ENCODE measurements at regions not wholly inside any gene's neighbourhood (a gene's known extent, or its start where the extent isn't known, plus 50 kb on each side); places are given as distances from the start of the nearest gene placed in this dataset.

DNA sequence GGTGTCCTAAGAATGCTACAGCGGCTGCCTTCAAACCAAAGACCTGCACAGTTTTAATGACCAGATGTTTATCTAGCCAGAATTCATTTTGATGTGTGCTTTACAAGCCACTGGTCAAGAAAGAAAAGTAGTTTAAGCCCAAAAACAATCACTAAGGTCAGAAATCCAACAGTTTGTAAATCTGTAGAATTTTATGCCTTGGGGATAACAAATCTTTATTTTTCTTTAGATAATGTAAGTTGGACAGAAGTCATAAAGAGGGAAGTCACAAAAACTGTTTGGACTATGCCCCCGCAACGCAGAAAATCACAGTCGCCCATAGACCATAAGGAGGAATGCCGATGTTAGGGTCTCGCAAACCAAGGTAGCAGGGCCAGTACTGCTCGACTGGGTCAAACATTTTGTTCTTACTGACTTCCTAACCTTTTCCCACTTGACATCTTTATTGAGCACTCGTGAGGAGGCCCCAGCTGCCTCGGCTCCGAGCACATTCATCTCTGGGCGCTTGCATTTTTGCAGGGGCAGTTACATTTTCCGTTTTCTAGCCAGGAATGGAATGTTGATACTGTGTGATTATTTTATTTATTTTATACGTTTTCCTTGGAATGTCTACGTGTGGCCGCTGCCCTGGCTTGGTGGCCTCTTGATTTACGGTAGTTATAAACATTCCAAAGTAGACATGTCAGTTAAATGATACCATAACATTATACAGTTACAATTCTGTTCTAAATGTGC lies 56.7 kb upstream of the APCDD1L start:
- no peak overlapping the region for H4K12ac ChIP-seq (ENCODE audit: low read depth, low read length)
- no peak overlapping the region for H3K9ac ChIP-seq (ENCODE audit: low read length)
- no peak overlapping the region for H3K4me3 ChIP-seq (ENCODE audit: low read depth, low read length)
- H3K36me3 ChIP-seq (ENCODE audit: control insufficient read depth in 1 of 2, insufficient read depth in 2 of 2, low read length in 2 of 2) = no peaks in the 10 kb centered on the region
- peak overlapping the region; percentile 42 for H3K4me2 ChIP-seq (ENCODE audit: low read length)
- H3K79me2 ChIP-seq (ENCODE audit: control insufficient read depth, insufficient read depth, low read length, poor library complexity) = no peaks in the 10 kb centered on the region
- no peak for DNase-seq
- no peak overlapping the region for H3K18ac ChIP-seq (ENCODE audit: low read length)
- peak overlapping the region; percentile 37 for H2BK120ac ChIP-seq (ENCODE audit: insufficient read depth, low read length, poor library complexity)
- H3K27ac ChIP-seq (ENCODE audit: low read depth, low read length) = peak overlapping the region; percentile 81
- H2BK12ac ChIP-seq (ENCODE audit: low read length) = no peak overlapping the region
- peaks cover 4% of the 10 kb centered on the region for H3K27me3 ChIP-seq (ENCODE audit: insufficient read depth, low read length)
- no CpG with 5 or more reads among the region's 16 CpGs for WGBS (ENCODE audit: extremely low coverage, insufficient coverage, insufficient read length)
- H2BK5ac ChIP-seq (ENCODE audit: low read depth, low read length, poor library complexity) = peak overlapping the region; percentile 42
- no peak overlapping the region for H2AFZ ChIP-seq (ENCODE audit: insufficient read depth, low read length, poor library complexity)
- no peaks in the 10 kb centered on the region for H3K9me3 ChIP-seq (ENCODE audit: insufficient read depth, low read depth, low read length)
- peaks cover 8% of the 10 kb centered on the region for H3K79me1 ChIP-seq (ENCODE audit: low read length)
- H3K4ac ChIP-seq (ENCODE audit: low read depth, low read length) = no peak overlapping the region
- peak overlapping the region; percentile 46 for H4K91ac ChIP-seq (ENCODE audit: low read depth, low read length)
- no peak overlapping the region for H2AK5ac ChIP-seq (ENCODE audit: low read length)
- peaks cover 12 to 21% of the 10 kb centered on the region in 2 experiments for H3K4me1 ChIP-seq (ENCODE audit: control insufficient read depth in 1 of 2, insufficient read depth in 2 of 2, low read length in 2 of 2)
- H3K14ac ChIP-seq (ENCODE audit: low read length) = peak overlapping the region; percentile 39
- no peak overlapping the region for H4K8ac ChIP-seq (ENCODE audit: low read depth, low read length)
- H3K23ac ChIP-seq (ENCODE audit: low read length) = no peak overlapping the region

DNA sequence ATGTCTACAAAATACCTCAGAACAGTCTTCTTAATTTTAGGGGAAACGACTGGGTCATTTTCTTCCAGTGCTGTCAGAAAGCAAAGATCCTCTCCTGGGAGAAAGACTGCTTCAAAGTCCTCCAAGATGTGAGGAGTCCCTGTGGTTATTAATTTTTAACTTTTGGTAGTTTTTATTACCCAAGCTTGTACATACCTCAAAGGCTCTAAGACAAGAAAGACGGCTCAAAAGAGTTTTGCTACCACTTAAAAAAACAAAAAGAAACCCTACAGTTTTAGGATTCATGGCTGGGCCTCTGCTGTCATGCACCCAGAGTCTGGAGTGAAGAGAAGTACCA lies 56.1 kb upstream of the APCDD1L start:
- H3K14ac ChIP-seq (ENCODE audit: low read length) = no peak overlapping the region
- H3K4ac ChIP-seq (ENCODE audit: low read depth, low read length) = no peak overlapping the region
- no peak overlapping the region for H4K91ac ChIP-seq (ENCODE audit: low read depth, low read length)
- no peak overlapping the region for H2BK5ac ChIP-seq (ENCODE audit: low read depth, low read length, poor library complexity)
- H3K18ac ChIP-seq (ENCODE audit: low read length) = no peak overlapping the region
- H2AFZ ChIP-seq (ENCODE audit: insufficient read depth, low read length, poor library complexity) = no peak overlapping the region
- no peak overlapping the region for H3K9ac ChIP-seq (ENCODE audit: low read length)
- no peak overlapping the region for H2AK5ac ChIP-seq (ENCODE audit: low read length)
- no peaks in the 10 kb centered on the region for H3K9me3 ChIP-seq (ENCODE audit: insufficient read depth, low read depth, low read length)
- H2BK12ac ChIP-seq (ENCODE audit: low read length) = no peak overlapping the region
- no peak overlapping the region for H4K8ac ChIP-seq (ENCODE audit: low read depth, low read length)
- no peaks in the 10 kb centered on the region for H3K36me3 ChIP-seq (ENCODE audit: control insufficient read depth in 1 of 2, insufficient read depth in 2 of 2, low read length in 2 of 2)
- no peaks in the 10 kb centered on the region for H3K79me2 ChIP-seq (ENCODE audit: control insufficient read depth, insufficient read depth, low read length, poor library complexity)
- no peak overlapping the region for H2BK120ac ChIP-seq (ENCODE audit: insufficient read depth, low read length, poor library complexity)
- H3K4me1 ChIP-seq (ENCODE audit: control insufficient read depth in 1 of 2, insufficient read depth in 2 of 2, low read length in 2 of 2) = peaks cover 12 to 21% of the 10 kb centered on the region in 2 experiments
- H3K23ac ChIP-seq (ENCODE audit: low read length) = no peak overlapping the region
- H4K12ac ChIP-seq (ENCODE audit: low read depth, low read length) = no peak overlapping the region
- H3K4me2 ChIP-seq (ENCODE audit: low read length) = peak overlapping the region; percentile 6
- no peak overlapping the region for H3K4me3 ChIP-seq (ENCODE audit: low read depth, low read length)
- peaks cover 8% of the 10 kb centered on the region for H3K79me1 ChIP-seq (ENCODE audit: low read length)
- no peak for DNase-seq
- no peaks in the 10 kb centered on the region for H3K27me3 ChIP-seq (ENCODE audit: insufficient read depth, low read length)
- peak overlapping the region; percentile 69 for H3K27ac ChIP-seq (ENCODE audit: low read depth, low read length)
- WGBS (ENCODE audit: extremely low coverage, insufficient coverage, insufficient read length) = no CpG with 5 or more reads among the region's 2 CpGs

DNA sequence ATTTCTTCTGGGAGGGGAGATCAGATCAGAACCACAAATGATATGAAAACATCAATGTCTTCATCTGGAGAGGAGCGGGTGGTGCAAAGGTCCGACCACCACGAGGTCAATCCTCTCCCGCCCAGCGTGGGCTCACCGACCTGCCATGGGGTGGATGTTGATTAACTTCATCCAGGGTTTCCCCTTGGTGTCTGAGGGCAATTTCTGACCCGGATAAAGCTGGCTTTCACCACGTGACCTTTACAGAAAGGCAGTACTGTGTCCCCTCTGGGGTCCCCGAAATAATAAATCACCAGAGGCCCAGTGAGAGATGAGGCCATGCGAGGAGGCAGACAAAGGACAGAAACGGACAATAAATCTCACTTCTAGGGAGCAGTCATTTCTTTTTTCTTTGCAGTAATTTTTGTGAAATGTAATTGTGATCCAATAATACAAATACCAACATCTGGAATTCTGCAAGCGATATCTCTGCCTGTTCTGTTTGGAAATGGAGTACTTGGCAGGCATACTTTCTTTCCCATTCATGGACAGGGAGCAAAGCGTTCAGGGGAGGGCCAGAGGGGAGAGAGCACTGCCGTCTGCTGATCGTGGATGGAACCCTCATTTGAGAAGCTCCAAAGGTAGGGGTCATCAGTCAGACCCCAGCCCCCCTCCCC lies 55.1 kb upstream of the APCDD1L start:
- Histone ChIP-seq H3K4me1 (ENCODE audit: control insufficient read depth in 1 of 2, insufficient read depth in 2 of 2, low read length in 2 of 2) (peaks cover 12 to 21% of the 10 kb centered on the region in 2 experiments), H3K4ac (ENCODE audit: low read depth, low read length) (peak overlapping the region; percentile 15), H3K36me3 (ENCODE audit: control insufficient read depth in 1 of 2, insufficient read depth in 2 of 2, low read length in 2 of 2) (no peaks in the 10 kb centered on the region), H3K79me1 (ENCODE audit: low read length) (peaks cover 8% of the 10 kb centered on the region), H3K27me3 (ENCODE audit: insufficient read depth, low read length) (no peaks in the 10 kb centered on the region), H2BK5ac (ENCODE audit: low read depth, low read length, poor library complexity) (no peak overlapping the region), H3K79me2 (ENCODE audit: control insufficient read depth, insufficient read depth, low read length, poor library complexity) (no peaks in the 10 kb centered on the region), H2BK12ac (ENCODE audit: low read length) (peak overlapping the region; percentile 78), H4K8ac (ENCODE audit: low read depth, low read length) (no peak overlapping the region), H4K12ac (ENCODE audit: low read depth, low read length) (no peak overlapping the region), H3K18ac (ENCODE audit: low read length) (no peak overlapping the region), H3K27ac (ENCODE audit: low read depth, low read length) (peak overlapping the region; percentile 11), H4K91ac (ENCODE audit: low read depth, low read length) (peak overlapping the region; percentile 67), H3K9me3 (ENCODE audit: insufficient read depth, low read depth, low read length) (no peaks in the 10 kb centered on the region), H3K23ac (ENCODE audit: low read length) (no peak overlapping the region), H3K4me3 (ENCODE audit: low read depth, low read length) (no peak overlapping the region), H2BK120ac (ENCODE audit: insufficient read depth, low read length, poor library complexity) (peak overlapping the region; percentile 68), H3K14ac (ENCODE audit: low read length) (peak overlapping the region; percentile 41), H3K4me2 (ENCODE audit: low read length) (no peak overlapping the region), H3K9ac (ENCODE audit: low read length) (no peak overlapping the region), H2AK5ac (ENCODE audit: low read length) (no peak overlapping the region), H2AFZ (ENCODE audit: insufficient read depth, low read length, poor library complexity) (no peak overlapping the region)
- DNase-seq = no peak
- no CpG with 5 or more reads among the region's 15 CpGs for WGBS (ENCODE audit: extremely low coverage, insufficient coverage, insufficient read length)

DNA sequence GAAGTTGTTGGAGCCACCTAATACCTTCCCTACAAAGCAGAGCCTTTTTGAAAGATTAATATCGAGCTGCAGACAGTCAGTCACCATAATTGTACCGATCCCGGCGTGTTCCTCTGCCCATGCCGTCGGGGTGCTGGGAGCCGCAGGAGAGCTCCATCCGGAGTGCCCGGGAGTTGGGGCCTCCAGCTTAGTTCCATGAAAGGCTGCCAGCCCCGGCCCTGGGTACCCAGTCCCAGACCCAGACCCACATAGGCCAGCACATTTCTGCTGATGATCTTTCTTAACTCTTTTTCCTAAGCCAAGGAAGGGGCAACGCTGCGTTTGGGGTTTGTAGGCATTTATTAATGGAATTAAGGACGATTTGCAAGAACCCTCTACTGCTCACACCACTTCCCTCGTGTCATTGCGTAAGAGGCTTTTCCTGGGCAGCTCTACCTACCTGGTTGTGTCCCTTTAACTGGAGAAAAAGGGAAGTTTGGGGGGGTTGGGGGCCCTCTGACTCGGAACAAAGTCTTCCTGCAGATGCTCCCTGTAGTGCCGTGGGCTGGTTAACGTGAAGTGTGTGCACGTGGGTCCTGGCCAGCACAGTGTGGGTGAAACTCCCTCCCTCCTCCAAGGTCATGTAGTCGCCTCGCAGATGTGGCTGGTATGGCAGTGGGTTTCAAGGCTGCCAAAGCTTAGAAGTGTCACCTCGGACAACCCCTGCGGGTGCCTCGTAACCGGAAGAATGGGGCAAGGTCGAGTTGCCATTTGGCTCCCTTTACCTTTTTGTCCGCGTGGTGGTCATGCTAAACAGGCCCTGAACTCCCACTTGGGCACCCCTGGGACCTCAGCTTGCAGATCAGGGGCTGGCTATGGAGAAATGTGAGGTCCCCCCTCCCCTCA lies 54.3 kb upstream of the APCDD1L start:
- Histone ChIP-seq H3K79me2 (ENCODE audit: control insufficient read depth, insufficient read depth, low read length, poor library complexity) (no peaks in the 10 kb centered on the region), H3K27me3 (ENCODE audit: insufficient read depth, low read length) (no peaks in the 10 kb centered on the region), H3K23ac (ENCODE audit: low read length) (no peak overlapping the region), H3K9ac (ENCODE audit: low read length) (no peak overlapping the region), H3K36me3 (ENCODE audit: control insufficient read depth in 1 of 2, insufficient read depth in 2 of 2, low read length in 2 of 2) (no peaks in the 10 kb centered on the region), H3K9me3 (ENCODE audit: insufficient read depth, low read depth, low read length) (no peaks in the 10 kb centered on the region), H3K27ac (ENCODE audit: low read depth, low read length) (no peak overlapping the region), H2BK12ac (ENCODE audit: low read length) (peak overlapping the region; percentile 19), H2AFZ (ENCODE audit: insufficient read depth, low read length, poor library complexity) (no peak overlapping the region), H4K8ac (ENCODE audit: low read depth, low read length) (no peak overlapping the region), H4K12ac (ENCODE audit: low read depth, low read length) (no peak overlapping the region), H4K91ac (ENCODE audit: low read depth, low read length) (peak overlapping the region; percentile 45), H3K79me1 (ENCODE audit: low read length) (peaks cover 8% of the 10 kb centered on the region), H3K4me1 (ENCODE audit: control insufficient read depth in 1 of 2, insufficient read depth in 2 of 2, low read length in 2 of 2) (peaks cover 12 to 21% of the 10 kb centered on the region in 2 experiments), H3K4ac (ENCODE audit: low read depth, low read length) (no peak overlapping the region), H2BK120ac (ENCODE audit: insufficient read depth, low read length, poor library complexity) (no peak overlapping the region), H3K4me3 (ENCODE audit: low read depth, low read length) (no peak overlapping the region), H2AK5ac (ENCODE audit: low read length) (no peak overlapping the region), H2BK5ac (ENCODE audit: low read depth, low read length, poor library complexity) (no peak overlapping the region), H3K18ac (ENCODE audit: low read length) (no peak overlapping the region), H3K14ac (ENCODE audit: low read length) (no peak overlapping the region), H3K4me2 (ENCODE audit: low read length) (no peak overlapping the region)
- no peak for DNase-seq
- no CpG with 5 or more reads among the region's 28 CpGs for WGBS (ENCODE audit: extremely low coverage, insufficient coverage, insufficient read length)

All from trophoblast cell (in vitro differentiated cells and primary cell).